HG03039 (cell line): ENCODE measurements at regions not wholly inside any gene's neighbourhood (a gene's known extent, or its start where the extent isn't known, plus 50 kb on each side); places are given as distances from the start of the nearest gene placed in this dataset.

Source experiments
- ATAC-seq: cut with Tn5 transposase; IDR thresholded peaks from one replicate; pipeline ENCODE4 v1.9.1; 2021; ENCODE audit warnings: mild to moderate bottlenecking, moderate library complexity; ENCODE audit not compliant: unreplicated experiment

GRCh38 chr17:77534137-77534536 lies 393.4 kb downstream of the SEC14L1 start:
- ATAC-seq: no peak

- ATAC-seq: no peak
These were observed 394.7 kb downstream of the SEC14L1 start for GRCh38 chr17:77535435-77535834.

- ATAC-seq: no peak
These were observed 395.1 kb downstream of the SEC14L1 start for GRCh38 chr17:77535892-77536291.

GRCh38 chr17:77537566-77537965 lies 396.8 kb downstream of the SEC14L1 start:
- no peak for ATAC-seq

- no peak for ATAC-seq
These were observed 399.8 kb downstream of the SEC14L1 start for GRCh38 chr17:77540531-77540930.

- no peak for ATAC-seq
These were observed 400.2 kb downstream of the SEC14L1 start for GRCh38 chr17:77540975-77541374.

- no peak for ATAC-seq
These were observed 401.2 kb downstream of the SEC14L1 start for GRCh38 chr17:77542011-77542410.

- no peak for ATAC-seq
These were observed 402.1 kb downstream of the SEC14L1 start for GRCh38 chr17:77542551-77543490.

- ATAC-seq: no peak
These were observed 403.0 kb downstream of the SEC14L1 start for GRCh38 chr17:77543801-77544200.

GRCh38 chr17:77544347-77545110 lies 403.8 kb downstream of the SEC14L1 start:
- no peak for ATAC-seq

GRCh38 chr17:77546772-77547241 lies 406.0 kb downstream of the SEC14L1 start:
- no peak for ATAC-seq

- no peak for ATAC-seq
These were observed 408.2 kb downstream of the SEC14L1 start for GRCh38 chr17:77548967-77549366.

GRCh38 chr17:77549726-77550366 lies 408.7 kb upstream of the TNRC6C start:
- ATAC-seq: no peak

- ATAC-seq: no peak
These were observed 404.9 kb upstream of the TNRC6C start for GRCh38 chr17:77553459-77554066.

GRCh38 chr17:77555121-77555591 lies 403.3 kb upstream of the TNRC6C start:
- no peak for ATAC-seq

GRCh38 chr17:77555741-77556291 lies 402.7 kb upstream of the TNRC6C start:
- no peak for ATAC-seq

GRCh38 chr17:77556383-77557061 lies 402.0 kb upstream of the TNRC6C start:
- no peak for ATAC-seq

GRCh38 chr17:77558846-77559626 lies 399.5 kb upstream of the TNRC6C start:
- no peak for ATAC-seq

- ATAC-seq: no peak
These were observed 398.1 kb upstream of the TNRC6C start for GRCh38 chr17:77560381-77560780.
